Testis (tissue), 2 donors: ENCODE measurements at regions not wholly inside any gene's neighbourhood (a gene's known extent, or its start where the extent isn't known, plus 50 kb on each side); places are given as distances from the start of the nearest gene placed in this dataset.

Experiments
- CTCF ChIP-seq, 3 experiments: fragments of 450-650 bp in 2 of 3; fragments of 200-600 bp in 1 of 3; sonication (generic) in 1 of 3; IDR thresholded peaks; one replicate each; pipeline ENCODE4 v1.5.1; 2016 to 2019; ENCODE audit warnings: antibody characterized with exemption in 3 of 3, mild to moderate bottlenecking in 2 of 3, moderate library complexity in 1 of 3
- POLR2A ChIP-seq: fragments of 450-650 bp; IDR thresholded peaks from one replicate; pipeline ENCODE4 v1.6.1; 2017; ENCODE audit warnings: antibody characterized with exemption, mild to moderate bottlenecking, moderate library complexity

GRCh38 chr2:107148055-107148454 lies 262.1 kb upstream of the ST6GAL2 start:
- TF ChIP-seq CTCF (IDR thresholded peaks at IDR 0.05), result no peak
- TF ChIP-seq POLR2A, result no peak
